Keratinocyte (primary cell): ENCODE measurements at regions not wholly inside any gene's neighbourhood (a gene's known extent, or its start where the extent isn't known, plus 50 kb on each side); places are given as distances from the start of the nearest gene placed in this dataset.

ENCODE experiments used
- DNase-seq: peaks from one replicate; pipeline ENCODE4 v3.0.0-alpha.2; 2011; ENCODE audit warnings: low read depth, missing footprints, low spot score
- FAIRE-seq: peaks from 2 replicates; lab custom pipeline; 2011; peaks lifted over from hg19 to GRCh38; lab: Jason Lieb, UNC
- H2AFZ ChIP-seq: 2 replicates; pipeline ENCODE4 v1.6.0; 2012; ENCODE audit warnings: low read length, control low read depth, inconsistent platforms; ENCODE audit not compliant: control insufficient read depth
- H3K27ac ChIP-seq: 2 replicates; pipeline ENCODE4 v1.5.1; 2011; ENCODE audit warnings: low read length; ENCODE audit not compliant: control insufficient read depth, insufficient read depth
- H3K27me3 ChIP-seq: 3 replicates; pipeline ENCODE4 v1.6.0; 2011; ENCODE audit warnings: low read length; ENCODE audit not compliant: control insufficient read depth, insufficient read depth; ENCODE audit errors: extremely low read depth
- H3K36me3 ChIP-seq, 2 experiments: 2 replicates in 1 of 2; 3 replicates in 1 of 2; pipeline ENCODE4 v1.5.1; 2011; ENCODE audit warnings: low read length in 2 of 2, mild to moderate bottlenecking in 1 of 2; ENCODE audit not compliant: control insufficient read depth in 2 of 2, insufficient read depth in 2 of 2; ENCODE audit errors: extremely low read depth in 1 of 2
- H3K4me1 ChIP-seq: 3 replicates; pipeline ENCODE4 v1.5.1; 2011; ENCODE audit warnings: low read length; ENCODE audit not compliant: control insufficient read depth, insufficient read depth; ENCODE audit errors: extremely low read depth
- H3K4me2 ChIP-seq: 3 replicates; pipeline ENCODE4 v1.6.0; 2011; ENCODE audit warnings: low read depth, low read length; ENCODE audit not compliant: control insufficient read depth, insufficient read depth; ENCODE audit errors: extremely low read depth
- H3K4me3 ChIP-seq, 3 experiments: fragments of 200-600 bp in 1 of 3; sonication (generic) in 1 of 3; 2 replicates in 2 of 3; 3 replicates in 1 of 3; pipeline ENCODE4 v1.5.1; 2011 to 2016; ENCODE audit warnings: low read length in 3 of 3, mild to moderate bottlenecking in 3 of 3, control low read depth in 2 of 3, inconsistent platforms in 1 of 3, low read depth in 1 of 3, mixed read lengths in 1 of 3, mixed run types in 1 of 3, moderate library complexity in 1 of 3; ENCODE audit not compliant: control insufficient read depth in 2 of 3, insufficient read depth in 2 of 3; ENCODE audit errors: extremely low read depth in 1 of 3
- H3K79me2 ChIP-seq: 2 replicates; pipeline ENCODE4 v1.6.0; 2012; ENCODE audit warnings: low read length; ENCODE audit not compliant: control insufficient read depth, insufficient read depth
- H3K9ac ChIP-seq: 3 replicates; pipeline ENCODE4 v1.6.0; 2011; ENCODE audit warnings: low read length; ENCODE audit not compliant: control insufficient read depth, insufficient read depth; ENCODE audit errors: extremely low read depth
- H3K9me1 ChIP-seq: 3 replicates; pipeline ENCODE4 v1.6.0; 2011; ENCODE audit warnings: low read length; ENCODE audit not compliant: control insufficient read depth, insufficient read depth; ENCODE audit errors: extremely low read depth
- H3K9me3 ChIP-seq: 2 replicates; pipeline ENCODE4 v1.5.1; 2012; ENCODE audit warnings: low read depth, low read length; ENCODE audit not compliant: control insufficient read depth
- H4K20me1 ChIP-seq: 3 replicates; pipeline ENCODE4 v1.6.0; 2011; ENCODE audit warnings: low read length; ENCODE audit not compliant: control insufficient read depth, insufficient read depth; ENCODE audit errors: extremely low read depth
- EZH2 ChIP-seq: IDR thresholded peaks from one replicate; pipeline ENCODE4 v1.6.1; 2012; ENCODE audit warnings: inconsistent platforms, mild to moderate bottlenecking, low read length, moderate library complexity
- dilution Hi-C: fragments of 300-500 bp; cut with MboI; formaldehyde crosslinking; loops from one replicate; pipeline ENCODE4 v1.7.0; 2020; ENCODE audit warnings: low sequenced_read_pairs; ENCODE audit not compliant: extremely low pct_ligation_motif_present
- TF ChIP-seq, protein P1 (sequence below), 3 experiments: IDR thresholded peaks in 1 of 3; conservative IDR thresholded peaks in 1 of 3; optimal IDR thresholded peaks in 1 of 3; 2 replicates in 2 of 3; 3 replicates in 1 of 3; pipeline versions ENCODE3 to v1.5.1; 2011; ENCODE audit warnings: low read length in 3 of 3, mild to moderate bottlenecking in 3 of 3, moderate library complexity in 2 of 3, control low read depth in 1 of 3, inconsistent platforms in 1 of 3; ENCODE audit not compliant: insufficient read depth in 2 of 3; ENCODE audit errors: extremely low read depth in 1 of 3

DNA sequence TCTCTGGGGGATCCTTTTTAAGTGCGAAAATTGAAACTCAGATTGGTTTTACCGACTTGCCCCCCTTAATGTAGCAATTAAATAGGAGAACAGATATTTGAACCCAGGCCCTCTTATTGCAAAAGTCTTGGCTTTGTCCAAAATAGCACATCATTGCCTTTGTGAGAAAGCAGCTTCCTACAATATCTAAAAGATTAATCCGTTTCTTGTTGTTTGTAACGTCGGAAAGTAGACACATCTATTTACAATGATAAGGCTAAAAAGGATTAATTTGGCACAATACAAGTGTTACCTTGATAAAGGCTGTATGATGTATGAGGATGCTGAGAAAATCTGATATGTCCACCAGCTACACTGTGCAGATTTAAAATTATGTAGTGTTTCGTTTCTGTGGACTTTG is 108.7 kb upstream of the SLC10A2 start:
- no peaks in the 10 kb centered on the region for H3K79me2 ChIP-seq
- no peaks in the 10 kb centered on the region for H3K4me1 ChIP-seq
- no peak overlapping the region for H3K4me3 ChIP-seq
- TF ChIP-seq, protein P1, sequence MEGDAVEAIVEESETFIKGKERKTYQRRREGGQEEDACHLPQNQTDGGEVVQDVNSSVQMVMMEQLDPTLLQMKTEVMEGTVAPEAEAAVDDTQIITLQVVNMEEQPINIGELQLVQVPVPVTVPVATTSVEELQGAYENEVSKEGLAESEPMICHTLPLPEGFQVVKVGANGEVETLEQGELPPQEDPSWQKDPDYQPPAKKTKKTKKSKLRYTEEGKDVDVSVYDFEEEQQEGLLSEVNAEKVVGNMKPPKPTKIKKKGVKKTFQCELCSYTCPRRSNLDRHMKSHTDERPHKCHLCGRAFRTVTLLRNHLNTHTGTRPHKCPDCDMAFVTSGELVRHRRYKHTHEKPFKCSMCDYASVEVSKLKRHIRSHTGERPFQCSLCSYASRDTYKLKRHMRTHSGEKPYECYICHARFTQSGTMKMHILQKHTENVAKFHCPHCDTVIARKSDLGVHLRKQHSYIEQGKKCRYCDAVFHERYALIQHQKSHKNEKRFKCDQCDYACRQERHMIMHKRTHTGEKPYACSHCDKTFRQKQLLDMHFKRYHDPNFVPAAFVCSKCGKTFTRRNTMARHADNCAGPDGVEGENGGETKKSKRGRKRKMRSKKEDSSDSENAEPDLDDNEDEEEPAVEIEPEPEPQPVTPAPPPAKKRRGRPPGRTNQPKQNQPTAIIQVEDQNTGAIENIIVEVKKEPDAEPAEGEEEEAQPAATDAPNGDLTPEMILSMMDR (optimal IDR thresholded peaks at IDR 0.05 in 1 of 3, IDR thresholded peaks at IDR 0.05 in 1 of 3, conservative IDR thresholded peaks at IDR 0.05 in 1 of 3; ENCODE audit: extremely low read depth in 1 of 3, insufficient read depth in 2 of 3, low read length in 3 of 3): no peak
- no peak for TF ChIP-seq EZH2
- H3K36me3 ChIP-seq: no peaks in the 10 kb centered on the region
- DNase-seq (no peak), FAIRE-seq (no peak)
- H3K9ac ChIP-seq: no peak overlapping the region
- H2AFZ ChIP-seq: no peak overlapping the region
- no peaks in the 10 kb centered on the region for H3K9me3 ChIP-seq
- H4K20me1 ChIP-seq: no peaks in the 10 kb centered on the region
- dilution Hi-C loops: no loop called here
- H3K4me2 ChIP-seq: no peak overlapping the region
- no peak overlapping the region for H3K27ac ChIP-seq
- no peaks in the 10 kb centered on the region for H3K9me1 ChIP-seq
- no peaks in the 10 kb centered on the region for H3K27me3 ChIP-seq

DNA sequence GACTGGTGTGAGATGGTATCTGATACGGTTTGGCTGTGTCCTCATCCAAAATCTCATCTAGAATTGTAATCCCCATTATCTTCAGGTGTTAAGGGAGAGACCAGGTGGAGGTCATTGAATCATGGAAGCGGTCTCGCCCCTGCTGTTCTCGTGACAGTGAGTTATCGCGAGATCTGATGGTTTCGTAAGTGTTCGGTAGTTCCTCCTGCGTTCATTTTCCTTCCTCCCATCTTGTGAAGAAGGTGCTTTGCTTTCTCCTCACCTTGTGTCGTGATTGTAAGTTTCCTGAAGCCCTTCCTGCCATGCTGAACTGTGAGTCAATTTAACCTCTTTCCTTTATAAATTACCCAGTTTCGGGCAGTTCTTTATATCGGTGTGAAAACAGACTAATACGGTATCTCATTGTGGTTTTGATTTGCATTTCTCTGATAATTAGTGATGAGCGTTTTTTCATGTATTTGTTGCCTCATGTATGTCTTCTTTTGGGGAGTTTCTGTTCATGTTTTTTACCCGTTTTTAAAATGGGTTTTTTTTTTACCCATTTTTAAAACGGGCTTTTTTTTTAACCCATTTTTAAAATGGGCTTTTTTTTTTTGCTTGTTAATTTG is 102.8 kb upstream of the SLC10A2 start:
- Histone ChIP-seq H2AFZ (no peak overlapping the region), H3K27ac (no peak overlapping the region), H3K27me3 (no peaks in the 10 kb centered on the region), H3K9ac (no peak overlapping the region), H3K79me2 (no peaks in the 10 kb centered on the region), H3K4me1 (no peaks in the 10 kb centered on the region), H3K4me3 (no peak overlapping the region), H3K9me3 (no peaks in the 10 kb centered on the region), H3K9me1 (no peaks in the 10 kb centered on the region), H3K36me3 (no peaks in the 10 kb centered on the region), H3K4me2 (no peak overlapping the region), H4K20me1 (no peaks in the 10 kb centered on the region)
- FAIRE-seq (no peak), DNase-seq (no peak)
- dilution Hi-C loops: no loop called here
- TF ChIP-seq EZH2: no peak
- TF ChIP-seq, protein P1 (optimal IDR thresholded peaks at IDR 0.05 in 1 of 3, IDR thresholded peaks at IDR 0.05 in 1 of 3, conservative IDR thresholded peaks at IDR 0.05 in 1 of 3; ENCODE audit: extremely low read depth in 1 of 3, insufficient read depth in 2 of 3, low read length in 3 of 3): no peak
